ENCODE measurements at regions not wholly inside any gene's neighbourhood (a gene's known extent, or its start where the extent isn't known, plus 50 kb on each side); places are given as distances from the start of the nearest gene placed in this dataset.

DNA sequence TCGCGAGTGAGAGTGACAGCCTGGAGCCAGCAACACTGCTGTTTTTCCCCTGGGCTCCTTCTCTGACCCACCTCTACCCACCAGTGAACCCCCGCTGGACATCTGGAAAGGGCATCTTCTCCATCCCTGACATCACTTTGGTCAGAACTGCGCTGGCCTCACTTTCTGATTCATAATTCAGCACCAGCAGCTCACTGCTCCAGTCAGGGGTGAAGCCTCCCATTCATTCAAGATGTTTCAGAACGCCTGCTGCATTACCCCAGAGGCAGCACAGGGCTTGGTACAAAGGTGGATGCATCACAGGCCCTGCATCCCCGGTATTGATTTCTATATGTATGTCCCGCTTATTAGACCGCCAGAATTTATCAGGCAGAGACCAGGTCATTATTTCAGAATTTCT is 182.8 kb upstream of the TSHZ3 start:
- TF ChIP-seq POLR2AphosphoS5 (IDR thresholded peaks at IDR 0.05) (no peak), POLR2A (IDR thresholded peaks at IDR 0.05) (no peak)
- TF ChIP-seq, protein P1, sequence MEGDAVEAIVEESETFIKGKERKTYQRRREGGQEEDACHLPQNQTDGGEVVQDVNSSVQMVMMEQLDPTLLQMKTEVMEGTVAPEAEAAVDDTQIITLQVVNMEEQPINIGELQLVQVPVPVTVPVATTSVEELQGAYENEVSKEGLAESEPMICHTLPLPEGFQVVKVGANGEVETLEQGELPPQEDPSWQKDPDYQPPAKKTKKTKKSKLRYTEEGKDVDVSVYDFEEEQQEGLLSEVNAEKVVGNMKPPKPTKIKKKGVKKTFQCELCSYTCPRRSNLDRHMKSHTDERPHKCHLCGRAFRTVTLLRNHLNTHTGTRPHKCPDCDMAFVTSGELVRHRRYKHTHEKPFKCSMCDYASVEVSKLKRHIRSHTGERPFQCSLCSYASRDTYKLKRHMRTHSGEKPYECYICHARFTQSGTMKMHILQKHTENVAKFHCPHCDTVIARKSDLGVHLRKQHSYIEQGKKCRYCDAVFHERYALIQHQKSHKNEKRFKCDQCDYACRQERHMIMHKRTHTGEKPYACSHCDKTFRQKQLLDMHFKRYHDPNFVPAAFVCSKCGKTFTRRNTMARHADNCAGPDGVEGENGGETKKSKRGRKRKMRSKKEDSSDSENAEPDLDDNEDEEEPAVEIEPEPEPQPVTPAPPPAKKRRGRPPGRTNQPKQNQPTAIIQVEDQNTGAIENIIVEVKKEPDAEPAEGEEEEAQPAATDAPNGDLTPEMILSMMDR (IDR thresholded peaks at IDR 0.05), result no peak

Measured in transverse colon (tissue), 4 donors.